ENCODE measurements at regions not wholly inside any gene's neighbourhood (a gene's known extent, or its start where the extent isn't known, plus 50 kb on each side); places are given as distances from the start of the nearest gene placed in this dataset.
A peak's percentile ranks its signal among the peaks of the same experiment; 100 is the strongest.

- peak overlapping the region in 2 of 3 experiments; percentile 7 to 19 for H3K4me3 ChIP-seq (ENCODE audit: control insufficient read depth in 2 of 3, extremely low read depth in 1 of 3, insufficient read depth in 2 of 3, low read depth in 1 of 3, low read length in 3 of 3)
- H3K9me3 ChIP-seq (ENCODE audit: control insufficient read depth, low read depth, low read length), result peaks cover 4% of the 10 kb centered on the region
- peak overlapping the region; percentile 52 for H2AFZ ChIP-seq (ENCODE audit: control insufficient read depth, low read length)
Measured at GRCh38 chr2:74740741-74741431, 86.8 kb downstream of the SEMA4F start.

GRCh38 chr2:74741629-74742028 lies 87.6 kb downstream of the SEMA4F start:
- FAIRE-seq (peak; percentile 65), DNase-seq (ENCODE audit: low read depth, low spot score) (no peak)
- Histone ChIP-seq H4K20me1 (ENCODE audit: control insufficient read depth, extremely low read depth, insufficient read depth, low read length) (no peaks in the 10 kb centered on the region), H3K4me2 (ENCODE audit: control insufficient read depth, extremely low read depth, insufficient read depth, low read depth, low read length) (peak overlapping the region; percentile 76), H3K27ac (ENCODE audit: control insufficient read depth, insufficient read depth, low read length) (peak overlapping the region; percentile 96), H3K4me1 (ENCODE audit: control insufficient read depth, extremely low read depth, insufficient read depth, low read length) (peaks cover 41% of the 10 kb centered on the region), H3K79me2 (ENCODE audit: control insufficient read depth, insufficient read depth, low read length) (no peaks in the 10 kb centered on the region), H3K4me3 (ENCODE audit: control insufficient read depth in 2 of 3, extremely low read depth in 1 of 3, insufficient read depth in 2 of 3, low read depth in 1 of 3, low read length in 3 of 3) (no peak overlapping the region), H2AFZ (ENCODE audit: control insufficient read depth, low read length) (peak overlapping the region; percentile 12), H3K9me3 (ENCODE audit: control insufficient read depth, low read depth, low read length) (no peaks in the 10 kb centered on the region), H3K27me3 (ENCODE audit: control insufficient read depth, extremely low read depth, insufficient read depth, low read length) (no peaks in the 10 kb centered on the region), H3K9ac (ENCODE audit: control insufficient read depth, extremely low read depth, insufficient read depth, low read length) (peak overlapping the region; percentile 75), H3K9me1 (ENCODE audit: control insufficient read depth, extremely low read depth, insufficient read depth, low read length) (no peaks in the 10 kb centered on the region), H3K36me3 (ENCODE audit: control insufficient read depth in 2 of 2, extremely low read depth in 1 of 2, insufficient read depth in 2 of 2, low read length in 2 of 2) (no peaks in the 10 kb centered on the region)
- TF ChIP-seq EZH2 (IDR thresholded peaks at IDR 0.05; ENCODE audit: low read length) (no peak), CTCF (optimal IDR thresholded peaks at IDR 0.05 in 1 of 3, IDR thresholded peaks at IDR 0.05 in 1 of 3, conservative IDR thresholded peaks at IDR 0.05 in 1 of 3; ENCODE audit: extremely low read depth in 1 of 3, insufficient read depth in 2 of 3, low read length in 3 of 3) (no peak)
- dilution Hi-C loops (cut with MboI; ENCODE audit: extremely low pct_ligation_motif_present, low sequenced_read_pairs), result loop anchor here (25.0 kb wide), 1 partner anchor 121 kb away; no protein-coding TSS in a partner anchor

More at GRCh38 chr2:74740741-74741431, 86.8 kb downstream of the SEMA4F start:
- Histone ChIP-seq H3K9ac (ENCODE audit: control insufficient read depth, extremely low read depth, insufficient read depth, low read length) (peak overlapping the region; percentile 75), H3K9me1 (ENCODE audit: control insufficient read depth, extremely low read depth, insufficient read depth, low read length) (no peaks in the 10 kb centered on the region), H3K36me3 (ENCODE audit: control insufficient read depth in 2 of 2, extremely low read depth in 1 of 2, insufficient read depth in 2 of 2, low read length in 2 of 2) (no peaks in the 10 kb centered on the region), H3K27ac (ENCODE audit: control insufficient read depth, insufficient read depth, low read length) (peak overlapping the region; percentile 96), H3K4me2 (ENCODE audit: control insufficient read depth, extremely low read depth, insufficient read depth, low read depth, low read length) (peak overlapping the region; percentile 76), H3K27me3 (ENCODE audit: control insufficient read depth, extremely low read depth, insufficient read depth, low read length) (no peaks in the 10 kb centered on the region), H4K20me1 (ENCODE audit: control insufficient read depth, extremely low read depth, insufficient read depth, low read length) (no peaks in the 10 kb centered on the region), H3K79me2 (ENCODE audit: control insufficient read depth, insufficient read depth, low read length) (no peaks in the 10 kb centered on the region), H3K4me1 (ENCODE audit: control insufficient read depth, extremely low read depth, insufficient read depth, low read length) (peaks cover 34% of the 10 kb centered on the region)
- dilution Hi-C loops (cut with MboI; ENCODE audit: extremely low pct_ligation_motif_present, low sequenced_read_pairs), result loop anchor here (25.0 kb wide), 1 partner anchor 121 kb away; no protein-coding TSS in a partner anchor
- peak; percentile 90 for DNase-seq (ENCODE audit: low read depth, low spot score)
- FAIRE-seq, result peak; percentile 98
- TF ChIP-seq EZH2 (IDR thresholded peaks at IDR 0.05; ENCODE audit: low read length) (no peak), CTCF (optimal IDR thresholded peaks at IDR 0.05 in 1 of 3, IDR thresholded peaks at IDR 0.05 in 1 of 3, conservative IDR thresholded peaks at IDR 0.05 in 1 of 3; ENCODE audit: extremely low read depth in 1 of 3, insufficient read depth in 2 of 3, low read length in 3 of 3) (peak in 2 of 3 experiments; percentile 26 to 53)
